SU-DHL-6 (cell line): ENCODE measurements at regions not wholly inside any gene's neighbourhood (a gene's known extent, or its start where the extent isn't known, plus 50 kb on each side); places are given as distances from the start of the nearest gene placed in this dataset.

ENCODE experiments used
- EZH2phosphoT487 ChIP-seq: fragments of 200-600 bp; sonication (generic), shearing (Covaris generic); conservative IDR thresholded peaks from 2 replicates; pipeline ENCODE4 v1.6.1; 2018; ENCODE audit warnings: mild to moderate bottlenecking, antibody characterized with exemption, low read length, moderate library complexity, mixed read lengths
- TF ChIP-seq, protein P1 (sequence below): fragments of 200-600 bp; sonication (generic); IDR thresholded peaks from one replicate; pipeline ENCODE4 v1.5.1; 2017; ENCODE audit warnings: antibody characterized with exemption, mild to moderate bottlenecking, low read length, moderate library complexity; ENCODE audit not compliant: insufficient read depth, poor library complexity, severe bottlenecking

- TF ChIP-seq, protein P1, sequence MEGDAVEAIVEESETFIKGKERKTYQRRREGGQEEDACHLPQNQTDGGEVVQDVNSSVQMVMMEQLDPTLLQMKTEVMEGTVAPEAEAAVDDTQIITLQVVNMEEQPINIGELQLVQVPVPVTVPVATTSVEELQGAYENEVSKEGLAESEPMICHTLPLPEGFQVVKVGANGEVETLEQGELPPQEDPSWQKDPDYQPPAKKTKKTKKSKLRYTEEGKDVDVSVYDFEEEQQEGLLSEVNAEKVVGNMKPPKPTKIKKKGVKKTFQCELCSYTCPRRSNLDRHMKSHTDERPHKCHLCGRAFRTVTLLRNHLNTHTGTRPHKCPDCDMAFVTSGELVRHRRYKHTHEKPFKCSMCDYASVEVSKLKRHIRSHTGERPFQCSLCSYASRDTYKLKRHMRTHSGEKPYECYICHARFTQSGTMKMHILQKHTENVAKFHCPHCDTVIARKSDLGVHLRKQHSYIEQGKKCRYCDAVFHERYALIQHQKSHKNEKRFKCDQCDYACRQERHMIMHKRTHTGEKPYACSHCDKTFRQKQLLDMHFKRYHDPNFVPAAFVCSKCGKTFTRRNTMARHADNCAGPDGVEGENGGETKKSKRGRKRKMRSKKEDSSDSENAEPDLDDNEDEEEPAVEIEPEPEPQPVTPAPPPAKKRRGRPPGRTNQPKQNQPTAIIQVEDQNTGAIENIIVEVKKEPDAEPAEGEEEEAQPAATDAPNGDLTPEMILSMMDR: no peak
- no peak for TF ChIP-seq EZH2phosphoT487
These were observed 261.5 kb upstream of the KCNMB2 start for GRCh38 chr3:178274711-178275110.
